Transverse colon (tissue), 4 donors: ENCODE measurements at regions not wholly inside any gene's neighbourhood (a gene's known extent, or its start where the extent isn't known, plus 50 kb on each side); places are given as distances from the start of the nearest gene placed in this dataset.

Experiments used
- DNase-seq: peaks from one replicate; pipeline ENCODE4 v3.0.0-alpha.2; 2019
- H3K27ac ChIP-seq, 4 donors: fragments of 200-600 bp; sonication (generic); 2 replicates each; pipeline ENCODE4 v1.5.1; 2016 to 2018; ENCODE audit warnings: inconsistent platforms in 4 of 4
- H3K27me3 ChIP-seq: fragments of 200-600 bp; sonication (generic); 2 replicates; pipeline ENCODE4 v1.5.1; 2017; ENCODE audit warnings: inconsistent platforms
- H3K36me3 ChIP-seq, 4 donors: fragments of 200-600 bp; sonication (generic); 2 replicates each; pipeline ENCODE4 v1.5.1; 2017 to 2019; ENCODE audit warnings: inconsistent platforms in 4 of 4
- H3K4me1 ChIP-seq, 4 donors: fragments of 200-600 bp; sonication (generic); 2 replicates each; pipeline ENCODE4 v1.5.1; 2017 to 2020; ENCODE audit warnings: inconsistent platforms in 4 of 4
- H3K4me3 ChIP-seq, 4 donors: fragments of 200-600 bp; sonication (generic); 1 replicate in 1 of 4; 2 replicates in 3 of 4; pipeline versions ENCODE4 v1.5.1 to v1.6.1; 2017 to 2019; ENCODE audit warnings: inconsistent platforms in 4 of 4
- H3K9me3 ChIP-seq, 2 donors: fragments of 200-600 bp; sonication (generic); 2 replicates each; pipeline ENCODE4 v1.5.1; 2017 to 2019; ENCODE audit warnings: inconsistent platforms in 2 of 2
- CTCF ChIP-seq, 5 experiments: fragments of 200-600 bp in 3 of 5; fragments of 450-650 bp in 2 of 5; sonication (generic) in 3 of 5; IDR thresholded peaks; 1 replicate in 2 of 5; 2 replicates in 3 of 5; pipeline ENCODE4 v1.5.1; 2016 to 2017; ENCODE audit warnings: antibody characterized with exemption in 5 of 5, inconsistent platforms in 3 of 5, mild to moderate bottlenecking in 2 of 5, moderate library complexity in 1 of 5
- EP300 ChIP-seq: sonication (generic); formaldehyde crosslinking; IDR thresholded peaks from one replicate; pipeline ENCODE4 v1.6.1; 2017; ENCODE audit warnings: antibody characterized with exemption, low read depth
- POLR2A ChIP-seq: fragments of 450-650 bp; IDR thresholded peaks from one replicate; pipeline ENCODE4 v1.6.1; 2016; ENCODE audit warnings: antibody characterized with exemption, mild to moderate bottlenecking, moderate library complexity
- POLR2AphosphoS5 ChIP-seq, 3 donors: sonication (generic); formaldehyde crosslinking; IDR thresholded peaks; one replicate each; pipeline ENCODE4 v1.6.1; 2016; ENCODE audit warnings: antibody characterized with exemption in 3 of 3
- WGBS, 2 donors: methylation state at CpG; one replicate each; pipeline ENCODE4 v1.1.5; 2018; ENCODE audit warnings: low coverage in 1 of 2; 5-methylcytosine and 5-hydroxymethylcytosine counted together
- in situ Hi-C, 4 donors: fragments of 200-750 bp; cut with MboI; loops; one replicate each; pipeline versions ENCODE4 v1.15.0 to v1.15.1; 2017; ENCODE audit warnings: low sequenced_read_pairs in 3 of 4, low pct_ligation_motif_present in 1 of 4, low pct_unique_long_range_greater_than_20kb in 1 of 4
- intact Hi-C: fragments of 100-400 bp; cut with DNase I; formaldehyde crosslinking; loops from one replicate; pipeline ENCODE4 v1.15.1; 2023; ENCODE audit warnings: low total_unique reads

GRCh38 chr3:5331567-5332269 is 144.2 kb downstream of the EDEM1 start:
- H3K4me3 ChIP-seq = no peak overlapping the region
- H3K4me1 ChIP-seq = no peaks in the 10 kb centered on the region
- TF ChIP-seq EP300 (no peak), POLR2A (no peak), POLR2AphosphoS5 (IDR thresholded peaks at IDR 0.05) (no peak), CTCF (IDR thresholded peaks at IDR 0.05) (no peak)
- 67 to 70% methylated on average over 1 to 3 of the region's 3 CpGs for WGBS, 2 donors
- no peak overlapping the region for H3K27ac ChIP-seq
- no peaks in the 10 kb centered on the region for H3K27me3 ChIP-seq
- DNase-seq = no peak
- H3K9me3 ChIP-seq = no peaks in the 10 kb centered on the region
- intact Hi-C loops = no loop called here
- in situ Hi-C loops = no loop called here
- H3K36me3 ChIP-seq = no peaks in the 10 kb centered on the region

GRCh38 chr3:5332270-5332956 is 144.9 kb downstream of the EDEM1 start:
- Histone ChIP-seq H3K27me3 (no peaks in the 10 kb centered on the region), H3K27ac (no peak overlapping the region), H3K9me3 (no peaks in the 10 kb centered on the region), H3K4me3 (no peak overlapping the region), H3K4me1 (no peaks in the 10 kb centered on the region), H3K36me3 (no peaks in the 10 kb centered on the region)
- no peak for DNase-seq
- intact Hi-C loops = no loop called here
- TF ChIP-seq POLR2A = no peak
- no peak for TF ChIP-seq CTCF (IDR thresholded peaks at IDR 0.05)
- TF ChIP-seq POLR2AphosphoS5 (IDR thresholded peaks at IDR 0.05) = no peak
- TF ChIP-seq EP300 = no peak
- WGBS, 2 donors = 29 to 45% methylated on average over 3 of the region's 3 CpGs
- in situ Hi-C loops = no loop called here

- H3K27me3 ChIP-seq = no peaks in the 10 kb centered on the region
- intact Hi-C loops = no loop called here
- H3K27ac ChIP-seq = no peak overlapping the region
- H3K36me3 ChIP-seq = no peaks in the 10 kb centered on the region
- TF ChIP-seq EP300 = no peak
- TF ChIP-seq CTCF (IDR thresholded peaks at IDR 0.05) = no peak
- WGBS, 2 donors = 62 to 73% methylated on average over 1 to 8 of the region's 8 CpGs
- H3K9me3 ChIP-seq = no peaks in the 10 kb centered on the region
- DNase-seq = peak; percentile 19
- H3K4me3 ChIP-seq = no peak overlapping the region
- in situ Hi-C loops = no loop called here
- H3K4me1 ChIP-seq = no peaks in the 10 kb centered on the region
Measured at GRCh38 chr3:5339967-5340535, 152.5 kb downstream of the EDEM1 start.

- no peaks in the 10 kb centered on the region for H3K4me1 ChIP-seq
- 46 to 84% methylated on average over 5 to 7 of the region's 7 CpGs for WGBS, 2 donors
- H3K36me3 ChIP-seq = no peaks in the 10 kb centered on the region
- in situ Hi-C loops = no loop called here
- intact Hi-C loops = no loop called here
- no peaks in the 10 kb centered on the region for H3K9me3 ChIP-seq
- no peak overlapping the region for H3K4me3 ChIP-seq
- H3K27ac ChIP-seq = no peak overlapping the region
- no peak for DNase-seq
- TF ChIP-seq POLR2A (no peak), EP300 (no peak), POLR2AphosphoS5 (IDR thresholded peaks at IDR 0.05) (no peak), CTCF (IDR thresholded peaks at IDR 0.05) (no peak)
- no peaks in the 10 kb centered on the region for H3K27me3 ChIP-seq
Measured at GRCh38 chr3:5341610-5342009, 154.1 kb downstream of the EDEM1 start.
